CD4-positive, alpha-beta T cell treated with Interleukin-6 for 4 hours (primary cell): ENCODE measurements at regions not wholly inside any gene's neighbourhood (a gene's known extent, or its start where the extent isn't known, plus 50 kb on each side); places are given as distances from the start of the nearest gene placed in this dataset.
"Not testable (repeated sequence)": the region's sequence is repeated elsewhere in the genome, so short reads cannot be mapped to it uniquely, and the experiment has no call there.

Experiments used
- DNase-seq: peaks from one replicate; pipeline ENCODE4 v3.0.0-alpha.2; 2020; ENCODE audit warnings: mixed read lengths

- no peak for DNase-seq
Observed at GRCh38 chrX:13474164-13474516, 95.3 kb upstream of the EGFL6 start.

GRCh38 chrX:13473442-13474163 is 95.8 kb upstream of the EGFL6 start:
- DNase-seq, result peak; percentile 35

- no peak for DNase-seq
Observed at GRCh38 chrX:13472975-13473374, 96.4 kb upstream of the EGFL6 start.

- DNase-seq, result no peak
Observed at GRCh38 chrX:13471269-13471668, 98.1 kb upstream of the EGFL6 start.

GRCh38 chrX:13470685-13470977 is 98.8 kb upstream of the EGFL6 start:
- DNase-seq, result no peak

GRCh38 chrX:13469963-13470684 is 99.3 kb upstream of the EGFL6 start:
- no peak for DNase-seq

GRCh38 chrX:13468096-13468495 is 101.3 kb upstream of the EGFL6 start:
- DNase-seq, result no peak

GRCh38 chrX:13467243-13467642 is 102.2 kb upstream of the EGFL6 start:
- DNase-seq, result no peak

- no peak for DNase-seq
Observed at GRCh38 chrX:13464599-13465275, 104.7 kb upstream of the EGFL6 start.

GRCh38 chrX:13463608-13464007 is 105.8 kb upstream of the EGFL6 start:
- DNase-seq, result no peak

- DNase-seq, result no peak
Observed at GRCh38 chrX:13452283-13452682, 117.1 kb upstream of the EGFL6 start.

- no peak for DNase-seq
Observed at GRCh38 chrX:13449441-13449840, 120.0 kb upstream of the EGFL6 start.

GRCh38 chrX:13448941-13449340 is 120.5 kb upstream of the EGFL6 start:
- no peak for DNase-seq

GRCh38 chrX:13441608-13442007 is 121.8 kb upstream of the ATXN3L start:
- not testable (repeated sequence) for DNase-seq

- no peak for DNase-seq
Observed at GRCh38 chrX:13440176-13440575, 120.3 kb upstream of the ATXN3L start.

- no peak for DNase-seq
Observed at GRCh38 chrX:13433298-13433605, 113.4 kb upstream of the ATXN3L start.

- DNase-seq, result no peak
Observed at GRCh38 chrX:13432414-13433297, 112.8 kb upstream of the ATXN3L start.

GRCh38 chrX:13430136-13430827 is 110.4 kb upstream of the ATXN3L start:
- DNase-seq, result no peak

- DNase-seq, result no peak
Observed at GRCh38 chrX:13428053-13428786, 108.4 kb upstream of the ATXN3L start.

GRCh38 chrX:13427441-13428052 is 107.7 kb upstream of the ATXN3L start:
- no peak for DNase-seq

GRCh38 chrX:13420545-13421183 is 100.8 kb upstream of the ATXN3L start:
- DNase-seq, result no peak
